Gastrocnemius medialis (tissue), 4 donors: ENCODE measurements at regions not wholly inside any gene's neighbourhood (a gene's known extent, or its start where the extent isn't known, plus 50 kb on each side); places are given as distances from the start of the nearest gene placed in this dataset.

Experiments
- ATAC-seq, 2 donors: fragments of 150-250 bp; one replicate each; pipeline ENCODE4 v1.9.1; 2016
- DNase-seq, 2 donors: peaks; one replicate each; pipeline ENCODE4 v3.0.0-alpha.2; 2019
- H3K27ac ChIP-seq, 4 donors: fragments of 200-600 bp; sonication (generic); 1 replicate in 1 of 4; 2 replicates in 3 of 4; pipeline ENCODE4 v1.5.1; 2016 to 2018; ENCODE audit warnings: mild to moderate bottlenecking in 2 of 4, moderate library complexity in 1 of 4
- H3K27me3 ChIP-seq, 3 donors: fragments of 200-600 bp; sonication (generic) in 2 of 3; 1 replicate in 1 of 3; 2 replicates in 2 of 3; pipeline versions ENCODE4 v1.5.1 to v1.6.0; 2016 to 2019; ENCODE audit warnings: mild to moderate bottlenecking in 1 of 3, moderate library complexity in 1 of 3
- H3K36me3 ChIP-seq, 2 donors: fragments of 200-600 bp; sonication (generic) in 1 of 2; one replicate each; pipeline ENCODE4 v1.5.1; 2017 to 2018
- H3K4me1 ChIP-seq, 2 donors: fragments of 200-600 bp; sonication (generic) in 1 of 2; one replicate each; pipeline ENCODE4 v1.5.1; 2016 to 2017; ENCODE audit warnings: mild to moderate bottlenecking in 2 of 2
- H3K4me3 ChIP-seq, 4 donors: fragments of 200-600 bp; sonication (generic) in 3 of 4; 1 replicate in 1 of 4; 2 replicates in 3 of 4; pipeline ENCODE4 v1.5.1; 2016 to 2019; ENCODE audit warnings: mild to moderate bottlenecking in 2 of 4
- H3K9me3 ChIP-seq, 3 donors: fragments of 200-600 bp; sonication (generic) in 2 of 3; 1 replicate in 1 of 3; 2 replicates in 2 of 3; pipeline ENCODE4 v1.5.1; 2016 to 2019
- CTCF ChIP-seq, 5 experiments: fragments of 450-650 bp in 3 of 5; fragments of 200-600 bp in 2 of 5; sonication (generic) in 2 of 5; IDR thresholded peaks in 4 of 5; conservative IDR thresholded peaks in 1 of 5; 1 replicate in 4 of 5; 2 replicates in 1 of 5; pipeline ENCODE4 v1.5.1; 2016 to 2019; ENCODE audit warnings: antibody characterized with exemption in 5 of 5, mild to moderate bottlenecking in 3 of 5, moderate library complexity in 3 of 5
- POLR2A ChIP-seq, 2 donors: fragments of 450-650 bp; IDR thresholded peaks; one replicate each; pipeline ENCODE4 v1.6.1; 2017; ENCODE audit warnings: antibody characterized with exemption in 2 of 2, mild to moderate bottlenecking in 2 of 2, moderate library complexity in 2 of 2
- in situ Hi-C, 4 donors: fragments of 200-750 bp; cut with MboI; loops; one replicate each; pipeline versions ENCODE4 v1.15.0 to v1.8.0; 2017; ENCODE audit warnings: low sequenced_read_pairs in 4 of 4
- intact Hi-C: fragments of 100-400 bp; cut with DNase I; formaldehyde crosslinking; loops from one replicate; pipeline ENCODE4 v1.15.1; 2023; ENCODE audit warnings: low total_unique reads

- no peak overlapping the region for H3K4me3 ChIP-seq
- H3K27ac ChIP-seq, result no peak overlapping the region
- in situ Hi-C loops, result no loop called here
- peaks cover 5 to 9% of the 10 kb centered on the region in 2 donors for H3K4me1 ChIP-seq
- no peak for TF ChIP-seq CTCF (IDR thresholded peaks at IDR 0.05 in 4 of 5, conservative IDR thresholded peaks at IDR 0.05 in 1 of 5)
- no peak for TF ChIP-seq POLR2A (IDR thresholded peaks at IDR 0.05)
- H3K27me3 ChIP-seq, result no peaks in the 10 kb centered on the region
- intact Hi-C loops, result loop anchor here (10.0 kb wide), 1 partner anchor 176 kb away; no protein-coding TSS in a partner anchor
- no peaks in the 10 kb centered on the region for H3K9me3 ChIP-seq
- H3K36me3 ChIP-seq, result no peaks in the 10 kb centered on the region
- DNase-seq, result no peak
- ATAC-seq, result no peak
These were observed 387.9 kb upstream of the MEF2C start for GRCh38 chr5:89270901-89271300.

- peaks cover 5 to 9% of the 10 kb centered on the region in 2 donors for H3K4me1 ChIP-seq
- DNase-seq, result no peak
- no peak overlapping the region for H3K4me3 ChIP-seq
- no peak for TF ChIP-seq POLR2A (IDR thresholded peaks at IDR 0.05)
- no peak for TF ChIP-seq CTCF (IDR thresholded peaks at IDR 0.05 in 4 of 5, conservative IDR thresholded peaks at IDR 0.05 in 1 of 5)
- no peaks in the 10 kb centered on the region for H3K36me3 ChIP-seq
- no peak for ATAC-seq
- H3K9me3 ChIP-seq, result no peaks in the 10 kb centered on the region
- in situ Hi-C loops (no loop called here), intact Hi-C loops (loop anchor here (10.0 kb wide), 1 partner anchor 175 kb away; no protein-coding TSS in a partner anchor)
- H3K27ac ChIP-seq, result no peak overlapping the region
- no peaks in the 10 kb centered on the region for H3K27me3 ChIP-seq
These were observed 386.7 kb upstream of the MEF2C start for GRCh38 chr5:89269721-89270120.

- no peak overlapping the region for H3K27ac ChIP-seq
- no peaks in the 10 kb centered on the region for H3K27me3 ChIP-seq
- H3K36me3 ChIP-seq, result no peaks in the 10 kb centered on the region
- in situ Hi-C loops, result no loop called here
- H3K4me1 ChIP-seq, result peaks cover 5 to 9% of the 10 kb centered on the region in 2 donors
- no peaks in the 10 kb centered on the region for H3K9me3 ChIP-seq
- intact Hi-C loops, result no loop called here
- H3K4me3 ChIP-seq, result no peak overlapping the region
- DNase-seq, result no peak
- ATAC-seq, result no peak
- TF ChIP-seq CTCF (IDR thresholded peaks at IDR 0.05 in 4 of 5, conservative IDR thresholded peaks at IDR 0.05 in 1 of 5) (no peak), POLR2A (IDR thresholded peaks at IDR 0.05) (no peak)
These were observed 385.5 kb upstream of the MEF2C start for GRCh38 chr5:89268460-89268859.

- intact Hi-C loops (no loop called here), in situ Hi-C loops (no loop called here)
- DNase-seq (no peak), ATAC-seq (no peak)
- TF ChIP-seq CTCF (IDR thresholded peaks at IDR 0.05 in 4 of 5, conservative IDR thresholded peaks at IDR 0.05 in 1 of 5) (no peak), POLR2A (IDR thresholded peaks at IDR 0.05) (no peak)
- Histone ChIP-seq H3K4me1 (peaks cover 5 to 9% of the 10 kb centered on the region in 2 donors), H3K4me3 (no peak overlapping the region), H3K27me3 (no peaks in the 10 kb centered on the region), H3K27ac (no peak overlapping the region), H3K9me3 (no peaks in the 10 kb centered on the region), H3K36me3 (no peaks in the 10 kb centered on the region)
These were observed 384.8 kb upstream of the MEF2C start for GRCh38 chr5:89267788-89268187.

- no peak for TF ChIP-seq POLR2A (IDR thresholded peaks at IDR 0.05)
- no peak for TF ChIP-seq CTCF (IDR thresholded peaks at IDR 0.05 in 4 of 5, conservative IDR thresholded peaks at IDR 0.05 in 1 of 5)
- intact Hi-C loops (no loop called here), in situ Hi-C loops (no loop called here)
- DNase-seq, result no peak
- H3K27ac ChIP-seq, result no peak overlapping the region
- no peaks in the 10 kb centered on the region for H3K9me3 ChIP-seq
- no peak for ATAC-seq
- no peaks in the 10 kb centered on the region for H3K27me3 ChIP-seq
- H3K4me1 ChIP-seq, result no peaks in the 10 kb centered on the region
- H3K4me3 ChIP-seq, result no peak overlapping the region
- H3K36me3 ChIP-seq, result no peaks in the 10 kb centered on the region
These were observed 382.7 kb upstream of the MEF2C start for GRCh38 chr5:89265511-89266179.
